ENCODE measurements at regions not wholly inside any gene's neighbourhood (a gene's known extent, or its start where the extent isn't known, plus 50 kb on each side); places are given as distances from the start of the nearest gene placed in this dataset.
"Not testable (repeated sequence)": the region's sequence is repeated elsewhere in the genome, so short reads cannot be mapped to it uniquely, and the experiment has no call there.

DNA sequence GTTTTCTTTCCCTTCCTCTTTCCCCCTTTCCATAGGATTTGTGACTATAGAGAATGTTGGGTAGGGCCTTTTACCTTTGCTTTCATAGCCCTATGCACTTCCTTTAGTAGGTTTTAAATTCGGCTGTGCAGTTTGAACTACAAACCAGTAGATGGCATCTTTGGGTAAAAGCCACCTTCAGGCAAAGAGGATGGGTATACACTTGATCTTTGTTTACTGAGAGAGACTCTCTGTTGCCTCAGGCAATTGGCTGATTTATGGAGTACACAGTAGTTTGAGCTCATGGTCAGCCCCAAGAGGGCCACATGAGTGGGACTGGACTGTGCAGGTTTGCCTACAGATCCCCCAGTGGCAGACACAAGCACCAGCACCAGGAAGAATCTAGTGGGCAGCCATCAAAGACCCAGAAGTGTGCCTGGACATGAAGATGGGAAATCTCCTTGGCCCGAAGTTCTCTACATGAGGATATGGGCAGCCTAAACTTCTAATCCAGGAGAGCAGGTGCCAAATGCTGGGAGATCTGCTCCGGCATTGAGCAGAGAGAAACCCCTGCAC is 1304.3 kb upstream of the DDX18 start:
- DNase-seq = no peak
- Mint-ChIP-seq H3K4me3 (no peak overlapping the region), H3K9me3 (peaks cover 8 to 20% of the 10 kb centered on the region in 2 donors), H3K27me3 (no peaks in the 10 kb centered on the region), H3K4me1 (ENCODE audit: low read depth in 2 of 2) (no peaks in the 10 kb centered on the region), H3K36me3 (ENCODE audit: insufficient read depth) (no peaks in the 10 kb centered on the region), H3K27ac (no peak overlapping the region)
- ATAC-seq (replicated peaks) = no peak

DNA sequence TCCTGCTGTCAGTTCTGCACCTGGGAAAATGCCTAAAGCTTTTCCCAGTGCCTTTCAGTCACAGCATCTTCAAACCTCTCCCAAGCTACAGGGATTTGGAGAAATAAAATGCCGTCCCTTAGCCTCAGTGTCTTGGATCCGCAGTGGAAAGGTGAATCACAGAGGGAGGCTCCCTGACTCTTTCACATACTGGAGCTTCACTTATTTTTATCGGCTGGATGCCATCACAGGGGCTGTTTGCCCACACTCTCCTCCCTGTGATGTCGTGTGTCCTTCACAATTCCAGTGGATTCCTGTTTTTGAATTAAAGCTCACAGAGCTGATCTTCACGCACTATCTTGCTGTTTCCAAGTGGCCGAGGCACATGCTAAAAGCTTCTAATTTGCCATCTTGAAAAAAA is 1303.1 kb upstream of the DDX18 start:
- ATAC-seq (replicated peaks) = no peak
- Mint-ChIP-seq H3K9me3 (peaks cover 8 to 19% of the 10 kb centered on the region in 2 donors), H3K4me1 (ENCODE audit: low read depth in 2 of 2) (no peaks in the 10 kb centered on the region), H3K4me3 (no peak overlapping the region), H3K27me3 (no peaks in the 10 kb centered on the region), H3K27ac (no peak overlapping the region), H3K36me3 (ENCODE audit: insufficient read depth) (no peaks in the 10 kb centered on the region)
- DNase-seq = no peak

- ATAC-seq (replicated peaks) (no peak), DNase-seq (no peak)
- Mint-ChIP-seq H3K27ac (no peak overlapping the region), H3K4me1 (ENCODE audit: low read depth in 2 of 2) (no peaks in the 10 kb centered on the region), H3K4me3 (no peak overlapping the region), H3K27me3 (no peaks in the 10 kb centered on the region), H3K9me3 (peaks cover 4 to 11% of the 10 kb centered on the region in 2 donors), H3K36me3 (ENCODE audit: insufficient read depth) (no peaks in the 10 kb centered on the region)
These were observed 1300.5 kb upstream of the DDX18 start for GRCh38 chr2:116513991-116514390.

- Mint-ChIP-seq H3K4me3 (no peak overlapping the region), H3K9me3 (peaks cover 5 to 12% of the 10 kb centered on the region in 2 donors), H3K27me3 (no peaks in the 10 kb centered on the region), H3K36me3 (ENCODE audit: insufficient read depth) (no peaks in the 10 kb centered on the region), H3K4me1 (ENCODE audit: low read depth in 2 of 2) (no peaks in the 10 kb centered on the region), H3K27ac (no peak overlapping the region)
- DNase-seq (no peak), ATAC-seq (replicated peaks) (no peak)
These were observed 1296.6 kb upstream of the DDX18 start for GRCh38 chr2:116517936-116518335.

- H3K27ac Mint-ChIP-seq = no peak overlapping the region
- no peak for DNase-seq
- no peak overlapping the region for H3K4me3 Mint-ChIP-seq
- no peaks in the 10 kb centered on the region for H3K4me1 Mint-ChIP-seq (ENCODE audit: low read depth in 2 of 2)
- no peak for ATAC-seq (replicated peaks)
- H3K9me3 Mint-ChIP-seq = peaks cover 0 to 12% of the 10 kb centered on the region in 2 donors
- no peaks in the 10 kb centered on the region for H3K27me3 Mint-ChIP-seq
- no peaks in the 10 kb centered on the region for H3K36me3 Mint-ChIP-seq (ENCODE audit: insufficient read depth)
These were observed 1276.7 kb upstream of the DDX18 start for GRCh38 chr2:116537811-116538210.

DNA sequence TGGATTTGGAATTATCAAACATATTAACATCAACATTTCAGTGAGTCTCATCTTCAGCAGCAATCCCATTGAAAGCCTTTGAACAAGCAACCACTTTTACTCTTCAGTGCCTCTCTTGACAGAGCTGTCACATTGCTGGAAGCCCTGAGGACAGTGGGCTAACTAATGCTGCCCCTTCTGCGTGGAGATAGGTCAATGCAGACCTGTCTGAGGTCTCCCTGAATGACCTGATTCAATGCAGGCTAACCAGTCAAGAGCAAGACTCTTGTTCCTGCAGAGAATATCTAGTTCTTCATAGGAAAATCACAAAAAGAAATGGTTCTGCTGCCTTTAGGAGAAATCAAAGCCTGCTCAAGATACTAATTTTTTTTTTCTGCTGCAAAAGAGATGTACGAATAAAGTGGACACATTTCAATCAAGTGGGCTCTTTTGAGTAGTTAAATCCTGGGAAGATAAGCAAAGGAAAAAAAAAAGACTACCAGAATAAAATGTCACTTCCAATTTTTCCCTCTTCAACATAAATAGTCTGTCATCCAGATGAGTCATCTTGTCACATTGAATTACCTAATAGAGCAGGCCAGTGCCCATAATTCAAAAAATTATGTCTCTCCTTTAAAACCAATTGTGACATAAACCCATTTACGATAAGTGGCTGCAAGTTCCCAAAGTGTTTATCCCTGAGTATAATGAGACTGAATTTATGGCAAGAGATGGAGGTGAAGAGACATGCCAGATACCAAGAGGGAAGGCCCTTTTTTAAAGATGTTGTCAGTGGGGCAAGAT is 1269.0 kb upstream of the DDX18 start:
- Mint-ChIP-seq H3K27me3 (no peaks in the 10 kb centered on the region), H3K9me3 (peaks cover 4 to 7% of the 10 kb centered on the region in 2 donors), H3K27ac (no peak overlapping the region), H3K4me1 (ENCODE audit: low read depth in 2 of 2) (no peaks in the 10 kb centered on the region), H3K4me3 (no peak overlapping the region), H3K36me3 (ENCODE audit: insufficient read depth) (no peaks in the 10 kb centered on the region)
- DNase-seq (no peak), ATAC-seq (replicated peaks) (no peak)

- not testable (repeated sequence) for H3K4me3 Mint-ChIP-seq; H3K4me1 Mint-ChIP-seq (ENCODE audit: low read depth in 2 of 2); H3K36me3 Mint-ChIP-seq (ENCODE audit: insufficient read depth); ATAC-seq (replicated peaks); H3K27ac Mint-ChIP-seq; H3K27me3 Mint-ChIP-seq; DNase-seq
- H3K9me3 Mint-ChIP-seq = peaks cover 6 to 41% of the 10 kb centered on the region in 2 donors
These were observed 1261.6 kb upstream of the DDX18 start for GRCh38 chr2:116552738-116553419.

DNA sequence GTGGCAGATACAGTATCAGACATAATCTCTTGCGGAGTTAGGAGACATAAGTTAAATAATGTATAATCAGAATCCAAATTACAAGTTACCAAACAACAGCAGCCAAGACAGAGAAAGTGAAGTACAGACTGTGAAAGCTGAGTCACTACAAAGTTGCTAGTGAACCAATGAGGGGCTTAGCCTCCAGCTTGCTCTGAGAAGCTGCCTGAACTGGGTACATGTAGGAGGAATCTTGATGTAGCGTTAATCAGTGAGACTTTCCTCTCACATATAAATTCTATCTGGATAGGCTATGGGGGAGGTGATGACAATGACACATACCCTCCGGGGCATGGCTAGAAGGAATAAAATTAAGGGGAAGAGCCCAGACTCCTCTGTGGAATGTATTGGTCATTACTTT is 1234.3 kb upstream of the DDX18 start:
- DNase-seq (no peak), ATAC-seq (replicated peaks) (no peak)
- H3K27me3 Mint-ChIP-seq = no peaks in the 10 kb centered on the region
- peaks cover 5 to 16% of the 10 kb centered on the region in 2 donors for H3K9me3 Mint-ChIP-seq
- H3K4me1 Mint-ChIP-seq (ENCODE audit: low read depth in 2 of 2) = no peaks in the 10 kb centered on the region
- H3K4me3 Mint-ChIP-seq = no peak overlapping the region
- no peak overlapping the region for H3K27ac Mint-ChIP-seq
- H3K36me3 Mint-ChIP-seq (ENCODE audit: insufficient read depth) = no peaks in the 10 kb centered on the region

- ATAC-seq (replicated peaks) (no peak), DNase-seq (no peak)
- Mint-ChIP-seq H3K4me3 (no peak overlapping the region), H3K27ac (no peak overlapping the region), H3K4me1 (ENCODE audit: low read depth in 2 of 2) (no peaks in the 10 kb centered on the region), H3K36me3 (ENCODE audit: insufficient read depth) (no peaks in the 10 kb centered on the region), H3K27me3 (no peaks in the 10 kb centered on the region), H3K9me3 (peaks cover 0 to 16% of the 10 kb centered on the region in 2 donors)
These were observed 1231.6 kb upstream of the DDX18 start for GRCh38 chr2:116582850-116583249.

- no peaks in the 10 kb centered on the region for H3K36me3 Mint-ChIP-seq (ENCODE audit: insufficient read depth)
- H3K27me3 Mint-ChIP-seq = no peaks in the 10 kb centered on the region
- no peak overlapping the region for H3K4me3 Mint-ChIP-seq
- no peak overlapping the region for H3K27ac Mint-ChIP-seq
- ATAC-seq (replicated peaks) = no peak
- H3K9me3 Mint-ChIP-seq = peaks cover 2 to 16% of the 10 kb centered on the region in 2 donors
- DNase-seq = no peak
- no peaks in the 10 kb centered on the region for H3K4me1 Mint-ChIP-seq (ENCODE audit: low read depth in 2 of 2)
These were observed 1228.7 kb upstream of the DDX18 start for GRCh38 chr2:116585669-116586327.

GRCh38 chr2:116586328-116586689 is 1228.2 kb upstream of the DDX18 start:
- Mint-ChIP-seq H3K36me3 (ENCODE audit: insufficient read depth) (no peaks in the 10 kb centered on the region), H3K4me3 (no peak overlapping the region), H3K9me3 (peaks cover 2 to 16% of the 10 kb centered on the region in 2 donors), H3K27me3 (no peaks in the 10 kb centered on the region), H3K27ac (no peak overlapping the region), H3K4me1 (ENCODE audit: low read depth in 2 of 2) (no peaks in the 10 kb centered on the region)
- ATAC-seq (replicated peaks) = no peak
- no peak for DNase-seq

Measured in effector memory CD8-positive, alpha-beta T cell (primary cell).